GM19328 (cell line): ENCODE measurements at regions not wholly inside any gene's neighbourhood (a gene's known extent, or its start where the extent isn't known, plus 50 kb on each side); places are given as distances from the start of the nearest gene placed in this dataset.
"Not testable (repeated sequence)": the region's sequence is repeated elsewhere in the genome, so short reads cannot be mapped to it uniquely, and the experiment has no call there.

Experiments
- ATAC-seq: cut with Tn5 transposase; IDR thresholded peaks from one replicate; pipeline ENCODE4 v1.9.1; 2021; ENCODE audit warnings: mild to moderate bottlenecking, moderate library complexity; ENCODE audit not compliant: unreplicated experiment

DNA sequence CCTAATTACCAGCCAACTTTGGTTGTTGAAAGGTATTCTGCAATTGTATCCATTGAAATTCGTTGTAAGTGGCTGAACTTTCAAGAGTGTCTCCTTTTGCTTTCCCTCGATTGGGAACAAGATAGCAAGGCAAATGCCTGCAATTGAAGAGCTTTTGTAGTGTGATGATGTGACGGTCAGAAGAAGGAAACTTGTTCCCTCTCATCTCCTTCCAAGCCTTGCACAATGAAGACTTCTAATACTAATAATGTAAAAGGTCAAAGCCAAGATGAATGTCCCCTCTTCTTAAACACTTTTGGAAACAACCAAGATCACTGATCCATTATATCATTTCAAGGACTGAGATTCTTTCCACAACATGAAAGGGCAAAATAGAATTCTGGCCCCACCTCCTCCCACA is 101.9 kb upstream of the LMCD1 start:
- ATAC-seq = no peak

DNA sequence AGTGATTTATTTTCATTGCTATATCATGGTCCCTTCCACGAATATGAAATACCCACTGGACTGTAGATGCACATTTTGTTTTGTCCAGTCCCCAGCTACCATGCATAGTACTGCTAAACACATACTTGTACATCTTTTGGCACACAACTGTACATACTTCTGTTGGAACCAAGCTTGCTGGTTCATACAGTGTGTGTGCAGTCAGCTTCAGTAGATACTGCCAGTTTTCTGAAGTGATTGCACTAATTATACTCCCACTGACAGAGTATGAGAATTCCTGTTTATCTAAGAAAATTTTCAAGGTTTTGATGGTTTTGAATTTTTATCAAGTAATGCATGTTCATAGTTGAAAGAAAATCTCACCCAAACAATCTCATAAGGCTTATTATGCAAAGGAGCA is 100.7 kb upstream of the LMCD1 start:
- no peak for ATAC-seq

GRCh38 chr3:8403996-8404395 is 97.6 kb upstream of the LMCD1 start:
- no peak for ATAC-seq

DNA sequence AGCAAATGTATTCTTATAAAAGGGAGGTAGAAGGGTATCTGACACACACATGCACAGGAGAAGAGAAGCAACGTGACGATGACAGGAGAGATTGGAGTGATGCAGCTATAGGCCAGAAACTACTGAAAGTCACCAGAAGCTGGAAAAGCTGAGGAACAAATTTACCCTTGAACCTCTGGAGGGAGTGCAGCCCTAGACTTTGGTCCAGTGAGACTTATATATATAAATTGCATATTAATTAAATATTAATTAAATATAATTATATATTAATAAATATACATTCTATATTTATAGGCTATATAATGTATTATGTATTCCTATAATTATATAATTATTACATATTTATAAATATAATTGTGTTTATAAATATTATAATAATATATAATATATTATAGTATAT is 96.5 kb upstream of the LMCD1 start:
- no peak for ATAC-seq

DNA sequence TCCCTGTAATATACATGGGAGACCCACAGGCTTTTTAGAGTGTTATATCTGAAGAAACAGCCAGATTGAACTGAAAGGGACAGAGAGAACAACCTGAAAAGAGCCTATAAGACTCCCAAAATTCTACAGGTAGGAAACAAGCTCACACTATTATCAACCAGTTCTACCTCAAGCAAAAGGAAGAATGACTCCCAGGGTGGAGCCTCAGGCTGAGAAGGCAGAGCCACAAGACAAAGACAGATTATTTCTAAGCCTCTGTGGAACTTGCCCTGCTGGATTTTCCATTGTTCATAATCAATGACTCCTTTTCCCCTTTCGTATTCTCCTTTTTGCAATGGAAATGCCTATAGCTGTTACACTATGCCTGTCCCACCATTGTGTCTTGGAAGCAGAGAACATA is 95.1 kb upstream of the LMCD1 start:
- ATAC-seq = no peak

DNA sequence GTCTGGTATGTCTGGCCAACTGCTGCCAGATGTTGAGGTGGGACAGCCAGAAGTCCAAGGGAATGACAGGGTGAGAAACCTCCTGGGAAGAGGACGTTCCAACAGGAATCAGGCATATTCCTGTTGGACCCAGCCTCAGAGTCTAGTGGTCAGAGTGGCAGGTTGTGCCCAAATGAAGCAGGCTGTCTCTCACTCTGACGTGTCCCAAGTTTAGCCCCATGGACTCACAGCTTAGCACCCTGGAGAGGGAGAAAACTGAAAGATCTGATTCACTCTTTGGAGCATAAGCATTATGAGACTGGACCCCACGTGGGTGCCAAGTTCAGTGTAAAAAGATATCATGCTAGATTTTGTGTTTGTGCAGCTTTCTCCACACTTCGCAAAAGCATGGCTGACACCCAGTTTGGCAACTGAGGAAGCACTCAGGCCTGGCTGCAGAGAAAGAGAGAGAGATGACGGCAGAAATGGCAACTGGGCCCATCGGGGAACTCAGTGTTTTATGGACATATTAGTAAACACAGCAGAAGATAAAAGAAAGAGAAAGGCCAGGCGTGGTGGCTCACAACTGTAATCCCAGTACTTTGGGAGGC is 88.2 kb upstream of the LMCD1 start:
- ATAC-seq = no peak

- ATAC-seq = no peak
Measured at GRCh38 chr3:8416965-8417364, 84.7 kb upstream of the LMCD1 start.

DNA sequence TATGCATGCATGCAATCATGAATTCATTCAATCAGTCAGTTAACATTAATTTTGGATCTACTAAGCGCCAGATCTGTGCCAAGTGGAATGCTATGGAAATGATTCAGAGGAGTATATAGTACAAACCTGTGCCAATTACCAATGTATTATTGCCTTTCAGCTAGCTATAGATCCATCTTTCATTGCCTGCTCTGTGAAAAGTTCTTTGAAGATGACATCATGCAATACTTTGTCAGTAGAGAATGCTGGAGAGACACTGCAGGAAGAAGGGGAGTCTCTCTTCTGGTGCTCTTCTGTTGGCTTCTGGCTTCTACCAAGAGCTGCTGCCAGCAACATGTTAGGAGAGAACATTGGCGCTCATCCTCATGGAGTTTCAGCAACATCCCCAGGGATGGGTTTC is 81.0 kb upstream of the LMCD1 start:
- no peak for ATAC-seq

GRCh38 chr3:8421267-8421666 is 80.4 kb upstream of the LMCD1 start:
- no peak for ATAC-seq

DNA sequence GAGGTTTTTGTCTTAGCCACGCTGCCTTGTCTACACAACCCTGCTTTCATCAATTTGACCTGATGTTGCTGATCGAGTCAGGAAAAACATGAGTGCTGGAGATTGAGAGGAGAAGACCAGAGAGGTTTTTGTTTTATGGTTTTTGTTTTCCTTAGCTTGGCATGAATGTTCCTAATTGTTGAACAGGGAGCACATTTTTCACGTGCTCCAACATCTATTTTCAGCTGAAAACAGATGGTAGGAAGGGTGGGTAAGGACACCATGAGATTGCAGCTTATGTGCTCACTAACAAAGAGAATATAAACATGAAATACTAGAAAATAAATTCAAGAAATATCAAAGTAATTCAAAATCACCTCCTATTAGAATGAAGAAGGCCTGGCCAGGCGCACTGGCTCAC is 79.9 kb upstream of the LMCD1 start:
- ATAC-seq = no peak

DNA sequence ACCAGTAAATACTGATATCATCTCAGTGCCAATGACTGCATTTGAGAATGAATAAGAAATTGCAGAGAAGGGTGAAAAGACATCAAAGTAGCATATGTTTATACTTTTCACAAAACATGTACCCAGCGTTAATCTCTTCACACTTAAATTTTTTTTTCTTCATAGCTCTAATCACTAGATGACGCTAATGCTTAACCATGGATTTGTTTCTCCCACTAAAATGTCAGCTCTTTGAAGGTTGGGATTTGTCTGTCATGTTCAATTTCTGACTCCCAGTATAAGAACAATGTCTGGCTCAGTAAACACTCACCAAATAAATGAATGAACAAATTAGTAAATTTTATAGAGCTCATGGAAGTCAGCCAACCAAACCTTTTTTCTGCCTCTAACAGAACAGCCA is 78.3 kb upstream of the LMCD1 start:
- ATAC-seq = no peak

- no peak for ATAC-seq
Measured at GRCh38 chr3:8424281-8424680, 77.3 kb upstream of the LMCD1 start.

DNA sequence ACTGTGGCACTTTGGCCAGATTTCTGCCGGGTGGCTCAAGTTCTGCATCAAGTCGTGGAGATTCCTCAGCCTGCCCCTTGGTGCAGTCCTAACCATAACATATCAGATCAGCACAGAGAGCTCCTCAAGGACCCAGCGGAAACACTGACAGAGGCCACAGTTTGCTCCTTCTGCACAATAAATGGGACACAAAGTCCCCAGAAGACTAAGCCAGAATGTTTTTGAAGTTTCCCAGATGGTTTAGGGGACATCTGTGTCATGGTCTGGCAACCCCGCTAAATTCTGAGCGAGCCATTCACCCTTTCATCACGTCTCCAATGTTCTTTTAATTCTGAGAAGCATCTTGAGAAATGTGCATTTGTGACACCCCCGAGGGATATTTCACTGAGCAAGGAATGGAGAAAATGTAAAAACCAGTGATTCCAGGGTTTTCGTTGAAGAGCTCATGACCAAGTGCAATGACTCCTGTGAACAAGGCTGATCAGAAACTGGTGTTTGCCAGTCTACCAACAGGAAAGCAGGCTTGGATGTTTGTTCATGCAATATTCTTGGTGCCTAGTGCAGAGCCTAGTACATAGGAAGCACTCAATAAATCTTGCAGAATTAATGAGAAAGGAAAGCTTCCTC is 64.8 kb upstream of the LMCD1 start:
- ATAC-seq = no peak

DNA sequence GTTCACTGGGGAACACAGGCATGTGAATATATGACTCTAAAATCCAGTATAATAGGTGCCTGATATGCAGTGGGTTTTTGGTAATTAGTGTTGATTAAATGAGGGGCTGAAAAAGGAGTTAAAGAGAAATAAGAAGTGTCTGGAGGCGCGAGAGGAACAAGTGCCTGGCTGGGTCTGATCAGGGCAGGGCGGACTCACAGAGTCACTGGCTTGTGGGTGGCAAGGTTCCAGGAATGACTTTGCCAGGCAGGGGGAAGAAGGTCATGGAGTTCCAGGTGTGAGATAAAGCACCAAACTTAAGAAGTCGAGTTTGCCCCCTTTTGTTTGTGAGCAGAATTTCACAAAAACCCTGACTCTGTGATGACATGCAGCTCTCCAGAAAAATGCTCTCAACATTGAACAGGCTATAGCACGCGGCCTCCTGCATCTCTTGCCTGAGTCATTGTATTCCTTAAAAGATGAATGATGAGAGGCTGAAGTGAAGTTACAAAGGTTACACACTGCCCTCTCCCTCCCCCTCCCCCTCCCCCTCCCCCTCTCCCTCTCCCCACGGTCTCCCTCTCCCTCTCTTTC is 63.0 kb upstream of the LMCD1 start:
- no peak for ATAC-seq

- ATAC-seq = not testable (repeated sequence)
Measured at GRCh38 chr3:8440142-8440541, 61.5 kb upstream of the LMCD1 start.

GRCh38 chr3:8441969-8442559 is 59.6 kb upstream of the LMCD1 start:
- no peak for ATAC-seq

DNA sequence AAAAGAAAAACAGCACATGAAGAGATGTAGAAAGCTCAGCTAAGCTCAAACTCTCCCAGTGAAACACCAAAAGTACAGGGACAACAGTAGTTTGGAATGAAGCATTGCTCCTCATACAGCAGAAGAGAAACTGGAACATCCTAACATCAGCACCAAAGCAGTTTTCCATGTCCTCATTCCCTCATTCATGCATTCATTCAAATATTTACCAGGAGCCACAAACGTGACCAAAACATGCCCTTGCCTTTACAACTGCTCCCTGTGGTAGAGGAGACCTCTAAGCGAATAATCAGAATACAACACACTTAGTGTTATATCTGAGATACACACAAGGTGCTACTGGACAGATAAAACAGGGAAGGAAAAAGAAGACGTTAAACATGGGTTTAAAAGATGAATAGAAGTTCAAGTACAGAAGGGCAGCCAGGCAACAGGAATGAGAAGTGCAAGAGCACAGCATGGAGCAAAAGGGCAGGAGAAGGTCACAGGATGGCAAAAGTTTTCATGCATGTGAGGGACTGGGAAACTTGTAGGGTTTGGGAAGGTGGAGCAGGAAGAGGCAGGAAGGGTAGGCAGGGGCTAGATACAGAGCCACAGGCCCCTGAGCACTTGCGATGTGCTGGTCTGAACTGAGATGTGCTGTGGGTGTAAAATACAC is 58.5 kb upstream of the LMCD1 start:
- ATAC-seq = no peak

DNA sequence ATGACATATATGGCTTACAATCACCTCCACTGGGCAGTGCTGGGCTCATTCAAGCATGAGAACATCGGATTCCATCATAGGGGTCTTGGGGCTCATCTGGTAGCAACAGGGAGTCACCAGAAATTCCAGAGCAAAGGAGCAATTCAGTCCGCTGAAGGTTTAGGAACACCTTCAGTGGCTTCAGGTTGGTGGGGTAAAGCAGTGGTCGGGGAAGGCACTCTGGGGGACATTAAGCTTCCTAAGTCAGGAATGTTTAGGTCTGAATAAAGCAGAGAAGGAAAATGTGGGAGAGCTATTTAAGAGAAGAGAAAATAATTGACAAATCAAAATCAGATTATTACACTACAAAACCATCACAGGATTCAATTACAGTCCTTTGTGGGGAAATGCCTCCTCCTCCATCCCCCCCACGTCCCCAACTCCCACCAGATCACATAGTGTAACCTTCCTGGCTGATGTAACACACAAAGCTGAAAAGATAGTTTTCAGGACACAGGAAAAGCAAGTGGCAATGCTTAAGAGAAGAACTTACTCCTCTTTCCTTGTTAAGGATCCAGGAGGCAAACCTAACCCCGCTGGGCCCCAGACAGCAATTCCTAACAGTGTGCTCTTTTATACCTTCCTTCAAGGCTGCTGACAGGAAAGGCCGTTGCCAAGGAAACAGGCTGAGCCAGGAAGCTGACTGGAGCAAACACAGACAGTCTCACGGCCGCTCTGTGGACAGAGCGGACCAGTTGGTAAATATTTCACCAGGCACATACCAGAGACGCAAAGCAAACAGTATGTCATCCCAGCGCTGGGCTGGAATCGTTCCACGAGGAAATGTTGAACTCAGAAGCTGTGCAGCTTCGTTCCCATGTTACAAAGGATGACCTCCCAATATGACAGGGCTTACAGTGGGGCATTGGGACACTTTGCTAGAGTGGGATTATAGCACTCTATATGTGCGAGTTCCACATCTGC is 57.5 kb upstream of the LMCD1 start:
- ATAC-seq = no peak

DNA sequence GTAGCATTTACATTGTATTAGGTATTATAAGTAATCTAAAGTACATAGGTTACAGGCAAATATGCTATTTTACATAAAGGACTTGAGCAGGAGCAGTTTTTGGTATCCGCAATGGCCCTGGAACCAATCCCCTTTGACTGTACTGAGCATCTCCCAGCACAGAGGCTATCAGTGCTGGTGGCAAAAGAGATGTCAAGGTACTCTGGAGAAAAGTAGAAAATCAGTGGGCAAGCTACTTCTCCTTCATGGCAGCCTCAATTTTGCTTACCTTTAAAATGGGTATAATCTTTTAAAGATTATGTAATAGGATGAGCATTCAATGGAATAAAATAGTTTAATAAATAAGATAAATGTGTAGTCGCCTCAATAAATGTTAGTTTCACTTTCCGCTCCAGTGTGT is 56.7 kb upstream of the LMCD1 start:
- no peak for ATAC-seq

DNA sequence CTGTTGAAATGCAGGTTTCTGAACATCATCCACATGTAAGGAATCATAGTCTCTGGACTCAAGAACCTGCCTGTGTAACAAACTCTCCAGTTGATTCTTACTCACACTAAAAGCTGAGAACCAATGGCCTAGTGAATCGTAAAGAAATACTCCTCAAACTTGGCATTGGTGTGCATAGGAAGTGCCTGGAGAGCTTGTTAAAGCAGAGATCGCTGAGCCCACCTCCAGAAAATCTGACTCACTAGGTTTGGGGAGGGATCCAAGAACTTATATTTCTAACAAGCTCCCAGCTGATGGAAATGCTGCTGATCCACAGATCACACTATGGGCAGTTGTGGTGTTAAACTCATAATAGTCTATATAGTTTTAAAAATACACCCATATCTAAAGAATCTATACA is 55.8 kb upstream of the LMCD1 start:
- no peak for ATAC-seq

- ATAC-seq = no peak
Measured at GRCh38 chr3:8446845-8447244, 54.8 kb upstream of the LMCD1 start.
